ENCODE measurements at regions not wholly inside any gene's neighbourhood (a gene's known extent, or its start where the extent isn't known, plus 50 kb on each side); places are given as distances from the start of the nearest gene placed in this dataset.
A peak's percentile ranks its signal among the peaks of the same experiment; 100 is the strongest.

DNA sequence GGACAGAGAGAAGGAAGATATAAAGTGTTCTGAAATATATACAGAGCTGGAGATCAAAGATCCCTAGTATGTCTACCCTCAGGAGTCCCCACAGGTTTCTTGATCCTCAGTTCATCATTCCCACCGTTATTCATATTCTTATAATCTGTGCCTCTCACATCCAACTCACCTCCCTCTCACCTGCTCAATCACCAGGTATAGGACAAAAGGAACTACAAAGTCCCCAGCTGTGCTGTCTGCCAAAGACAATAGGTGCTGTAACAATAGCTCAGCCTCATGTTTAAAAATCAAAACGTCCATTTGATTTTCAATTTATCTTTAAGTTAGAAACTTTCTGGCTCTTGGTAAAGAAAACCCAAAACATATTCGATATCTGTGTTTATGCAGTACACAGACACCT is 121.1 kb upstream of the PKN2 start:
- TF ChIP-seq, protein P1, sequence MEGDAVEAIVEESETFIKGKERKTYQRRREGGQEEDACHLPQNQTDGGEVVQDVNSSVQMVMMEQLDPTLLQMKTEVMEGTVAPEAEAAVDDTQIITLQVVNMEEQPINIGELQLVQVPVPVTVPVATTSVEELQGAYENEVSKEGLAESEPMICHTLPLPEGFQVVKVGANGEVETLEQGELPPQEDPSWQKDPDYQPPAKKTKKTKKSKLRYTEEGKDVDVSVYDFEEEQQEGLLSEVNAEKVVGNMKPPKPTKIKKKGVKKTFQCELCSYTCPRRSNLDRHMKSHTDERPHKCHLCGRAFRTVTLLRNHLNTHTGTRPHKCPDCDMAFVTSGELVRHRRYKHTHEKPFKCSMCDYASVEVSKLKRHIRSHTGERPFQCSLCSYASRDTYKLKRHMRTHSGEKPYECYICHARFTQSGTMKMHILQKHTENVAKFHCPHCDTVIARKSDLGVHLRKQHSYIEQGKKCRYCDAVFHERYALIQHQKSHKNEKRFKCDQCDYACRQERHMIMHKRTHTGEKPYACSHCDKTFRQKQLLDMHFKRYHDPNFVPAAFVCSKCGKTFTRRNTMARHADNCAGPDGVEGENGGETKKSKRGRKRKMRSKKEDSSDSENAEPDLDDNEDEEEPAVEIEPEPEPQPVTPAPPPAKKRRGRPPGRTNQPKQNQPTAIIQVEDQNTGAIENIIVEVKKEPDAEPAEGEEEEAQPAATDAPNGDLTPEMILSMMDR (IDR thresholded peaks at IDR 0.05), result no peak

DNA sequence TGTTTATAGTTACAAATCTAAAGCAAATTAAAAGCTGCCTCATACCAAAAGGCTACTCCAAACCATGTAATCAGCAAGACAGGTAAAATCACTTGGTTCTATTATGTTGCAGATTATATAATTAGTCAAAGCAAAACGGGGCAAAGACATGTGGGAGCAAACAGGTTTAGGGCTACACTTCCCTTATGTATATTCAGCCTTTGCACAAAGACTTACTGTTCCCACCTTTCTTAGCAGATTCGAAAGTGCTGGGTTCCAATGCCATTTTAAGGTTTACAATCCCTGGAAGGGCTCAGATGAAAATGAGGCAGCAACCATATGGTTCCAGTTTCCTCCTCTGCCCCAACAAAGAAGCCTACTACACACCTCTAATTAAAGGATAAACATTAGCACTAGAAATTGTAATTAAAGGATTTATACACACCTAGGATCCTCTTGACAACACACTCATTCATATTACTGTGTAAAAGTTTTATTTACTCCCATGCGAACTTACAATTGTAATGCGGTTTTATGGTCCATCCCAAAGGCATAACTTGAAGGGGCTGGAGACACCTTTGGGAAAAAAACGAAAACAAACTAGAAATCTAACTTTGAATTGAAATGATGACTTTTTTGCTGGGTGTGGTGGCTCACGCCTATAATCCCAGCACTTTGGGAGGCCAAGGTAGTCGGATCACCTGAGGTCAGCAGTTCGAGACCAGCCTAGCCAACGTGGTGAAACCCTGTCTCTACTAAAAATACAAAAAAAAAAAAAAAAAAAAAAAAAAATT is 117.3 kb upstream of the PKN2 start:
- TF ChIP-seq, protein P1 (IDR thresholded peaks at IDR 0.05), result no peak

DNA sequence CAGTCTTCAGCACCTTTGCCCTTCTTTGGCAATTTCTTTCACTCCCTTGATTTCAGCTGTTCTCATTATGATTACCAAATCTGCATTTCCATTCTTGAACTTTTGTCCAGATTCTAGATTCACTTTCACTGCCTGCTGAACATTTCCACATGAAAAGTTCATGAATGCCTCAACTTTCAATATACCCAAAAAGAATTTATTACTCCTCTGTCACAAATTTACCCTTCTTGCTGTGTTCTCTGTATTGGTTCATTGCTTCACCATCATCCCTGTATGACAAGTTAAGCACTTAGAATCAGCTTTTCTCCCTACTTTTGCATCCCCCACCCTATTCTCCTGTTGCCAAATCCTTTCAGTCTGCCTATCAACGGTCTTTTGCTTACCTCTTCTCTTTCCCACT is 112.6 kb upstream of the PKN2 start:
- TF ChIP-seq, protein P1 (IDR thresholded peaks at IDR 0.05), result no peak

GRCh38 chr1:88579598-88579997 is 104.5 kb upstream of the PKN2 start:
- TF ChIP-seq, protein P1 (IDR thresholded peaks at IDR 0.05), result no peak

DNA sequence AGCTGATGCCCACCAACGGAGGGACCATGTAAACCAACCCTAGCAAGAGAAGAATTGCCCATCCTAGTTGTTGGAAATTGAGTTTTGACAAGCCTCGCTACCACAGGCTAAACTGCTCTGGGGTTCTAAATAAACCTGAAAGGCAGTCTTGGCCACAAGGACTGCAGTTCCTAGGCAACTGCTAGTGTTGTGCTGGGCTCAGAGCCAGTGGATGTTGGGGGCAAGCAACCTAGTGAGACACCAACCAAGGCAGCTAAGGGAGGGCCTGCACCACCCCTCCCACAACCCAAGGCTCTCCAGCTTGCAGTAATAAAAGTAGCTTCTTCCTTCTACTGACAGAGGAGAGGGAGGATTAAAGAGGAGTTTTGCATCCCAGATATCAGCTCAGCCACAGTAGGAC is 102.4 kb upstream of the PKN2 start:
- TF ChIP-seq, protein P1 (IDR thresholded peaks at IDR 0.05), result no peak

DNA sequence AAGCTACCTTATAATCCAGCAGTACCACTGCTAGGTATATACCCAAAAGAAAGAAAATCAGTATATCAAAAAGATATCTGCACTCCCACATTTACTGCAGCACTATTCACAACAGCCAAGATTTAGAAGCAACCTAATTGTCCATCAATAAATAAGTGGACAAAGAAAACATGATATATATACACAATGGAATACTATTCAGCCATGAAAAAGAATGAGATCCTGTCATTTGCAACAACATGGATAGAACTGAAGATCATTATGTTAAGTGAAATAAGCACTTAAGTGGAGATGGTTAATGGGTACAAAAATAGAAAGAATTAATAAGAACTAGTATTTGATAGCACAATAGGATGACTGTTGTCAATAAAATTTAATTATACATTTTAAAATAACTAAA is 90.7 kb upstream of the PKN2 start:
- TF ChIP-seq, protein P1 (IDR thresholded peaks at IDR 0.05), result no peak

GRCh38 chr1:88595355-88596002 is 88.6 kb upstream of the PKN2 start:
- TF ChIP-seq, protein P1 (IDR thresholded peaks at IDR 0.05), result peak; percentile 54
